EL (cell line): ENCODE measurements at regions not wholly inside any gene's neighbourhood (a gene's known extent, or its start where the extent isn't known, plus 50 kb on each side); places are given as distances from the start of the nearest gene placed in this dataset.

ENCODE experiments used
- DNase-seq: peaks from one replicate; pipeline ENCODE4 v3.0.0-alpha.2; 2016

DNA sequence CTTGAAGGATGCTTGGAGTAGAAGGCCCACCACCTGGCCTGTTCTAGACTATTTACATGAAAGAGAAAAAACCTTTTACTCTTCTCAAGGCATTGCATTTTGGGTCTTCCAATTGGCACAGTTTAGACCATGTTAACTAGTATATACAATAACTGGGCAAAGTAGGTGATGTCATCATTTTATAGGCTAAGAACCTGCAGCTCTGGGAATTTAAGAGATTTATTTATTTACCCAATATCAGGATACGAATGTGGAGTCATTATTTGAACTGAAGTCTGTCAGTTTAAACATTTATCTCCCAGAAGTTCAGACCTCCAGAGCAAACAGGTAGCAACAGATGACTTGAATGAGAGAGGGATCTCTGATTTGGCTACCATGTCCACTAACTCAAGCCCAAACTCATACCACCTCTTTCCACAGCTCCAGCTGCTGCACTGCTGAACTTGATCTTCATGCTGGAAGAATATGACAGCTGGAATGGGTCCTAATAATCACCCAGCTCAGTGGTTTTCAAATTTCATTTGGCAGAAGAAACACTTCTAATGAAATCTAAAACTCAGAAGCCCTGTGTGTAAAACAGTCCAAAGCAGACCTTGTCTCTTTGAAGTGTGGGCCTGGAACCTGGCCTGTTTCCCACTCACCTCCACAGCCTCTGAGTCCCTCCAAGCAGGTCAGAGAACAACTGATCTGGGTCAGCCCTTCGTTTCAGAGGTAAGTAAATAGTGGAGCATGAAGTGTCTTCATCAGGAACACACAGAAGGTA lies 179.2 kb downstream of the EMP1 start:
- no peak for DNase-seq

- no peak for DNase-seq
Measured at GRCh38 chr12:13374793-13375192, 178.3 kb downstream of the EMP1 start.

DNA sequence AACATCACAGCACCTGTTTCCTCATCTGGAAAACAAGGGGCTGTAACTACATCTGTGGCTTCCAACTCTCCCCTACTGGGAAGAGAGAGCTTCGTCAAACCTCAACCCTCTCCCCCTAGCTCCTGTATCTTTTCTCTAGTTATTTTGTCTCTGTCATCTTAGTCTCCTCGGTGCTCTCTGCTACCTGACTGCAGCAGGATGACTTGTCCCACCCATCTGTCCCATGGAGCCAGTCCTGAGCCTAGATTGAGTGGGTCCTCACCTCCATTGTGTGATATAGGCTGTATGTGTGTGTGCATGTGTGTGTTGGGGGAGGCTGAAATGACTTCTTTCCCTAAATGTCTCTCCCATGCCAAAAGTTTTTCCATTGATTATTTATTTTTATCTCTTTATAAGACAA lies 177.3 kb downstream of the EMP1 start:
- no peak for DNase-seq

GRCh38 chr12:13373131-13373530 lies 176.6 kb downstream of the EMP1 start:
- no peak for DNase-seq

GRCh38 chr12:13372386-13372785 lies 175.9 kb downstream of the EMP1 start:
- no peak for DNase-seq

- DNase-seq, result no peak
Measured at GRCh38 chr12:13371797-13372196, 175.3 kb downstream of the EMP1 start.

- DNase-seq, result no peak
Measured at GRCh38 chr12:13371367-13371766, 174.8 kb downstream of the EMP1 start.

DNA sequence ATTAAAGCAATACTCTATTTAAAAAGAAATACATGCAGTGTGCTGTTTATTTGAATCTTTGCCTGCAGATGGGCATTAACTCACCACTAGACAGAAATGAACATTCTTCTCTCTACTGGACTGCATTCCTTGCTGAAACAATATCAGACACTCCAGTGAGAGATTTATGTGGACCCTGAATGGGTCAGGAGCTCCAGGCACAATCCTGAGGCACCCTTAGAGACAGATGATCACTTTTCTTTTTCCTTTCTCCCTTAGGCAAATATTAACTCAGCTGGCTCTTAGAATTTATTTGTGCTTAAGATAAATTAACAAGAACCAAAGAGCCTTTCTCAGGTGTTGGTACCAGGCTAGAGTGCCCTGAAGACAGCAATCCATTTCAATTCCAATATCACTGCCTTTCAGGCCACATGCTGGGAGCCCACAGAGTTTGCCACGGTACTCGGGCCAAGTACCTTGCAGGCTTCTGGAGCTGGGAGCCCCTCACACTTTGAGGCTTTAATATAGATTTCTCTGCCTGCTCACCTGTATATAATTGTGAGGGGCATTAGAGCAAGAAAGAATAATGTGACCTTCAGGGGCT lies 173.0 kb downstream of the EMP1 start:
- no peak for DNase-seq

DNA sequence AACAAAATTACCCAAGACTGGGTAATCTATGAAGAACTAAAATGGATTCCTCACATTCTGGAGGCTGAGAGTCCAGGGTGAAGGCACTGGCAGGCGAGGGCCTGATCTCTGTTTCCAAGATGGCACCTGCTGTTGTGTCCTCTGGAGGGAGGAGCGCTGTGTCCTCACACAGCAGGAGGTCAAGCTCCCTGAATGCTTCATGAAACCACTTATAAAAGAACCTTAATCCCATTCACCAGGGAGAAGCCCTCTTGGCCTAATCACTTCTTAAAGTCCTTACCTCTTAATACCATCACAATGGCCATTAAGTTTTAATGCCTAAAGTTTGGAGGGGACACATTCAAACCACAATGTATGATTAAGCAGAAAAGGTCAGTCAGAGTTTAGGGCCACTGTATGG lies 172.4 kb downstream of the EMP1 start:
- DNase-seq, result no peak

- DNase-seq, result no peak
Measured at GRCh38 chr12:13368431-13368830, 171.9 kb downstream of the EMP1 start.

- DNase-seq, result no peak
Measured at GRCh38 chr12:13367973-13368372, 171.4 kb downstream of the EMP1 start.

DNA sequence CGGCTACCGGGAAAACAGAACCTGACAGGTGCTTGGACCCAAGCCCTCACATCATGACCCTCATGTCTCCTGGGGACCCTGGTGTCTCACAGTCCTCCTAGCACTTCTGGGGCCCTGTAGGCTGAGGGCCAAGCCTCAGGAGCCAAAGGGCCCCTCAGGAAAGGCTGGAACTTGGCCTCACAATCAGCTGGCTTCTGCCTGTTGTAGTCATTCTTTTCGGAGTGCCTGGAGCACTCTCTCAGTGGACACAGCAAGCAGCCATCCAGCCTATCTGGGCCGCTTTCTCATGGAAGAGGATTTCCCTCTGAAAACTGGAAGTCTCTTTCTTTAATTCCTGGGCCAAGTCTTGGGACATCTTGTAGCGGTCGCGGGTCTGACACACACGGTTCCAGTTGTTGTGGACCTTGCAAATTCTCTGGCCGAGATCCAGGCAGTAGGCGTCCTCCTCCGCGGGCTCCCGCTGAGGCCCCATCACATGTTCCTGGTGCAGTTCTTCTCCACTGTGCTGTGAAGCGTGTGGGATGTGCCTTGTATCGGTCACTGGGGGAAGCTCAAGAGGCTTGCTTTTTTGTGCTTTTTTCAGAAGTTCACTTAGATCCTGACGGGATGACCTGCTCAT lies 169.3 kb downstream of the EMP1 start:
- no peak for DNase-seq

- DNase-seq, result peak; percentile 58
Measured at GRCh38 chr12:13362260-13362841, 165.8 kb downstream of the EMP1 start.

GRCh38 chr12:13359636-13360035 lies 163.1 kb downstream of the EMP1 start:
- no peak for DNase-seq

DNA sequence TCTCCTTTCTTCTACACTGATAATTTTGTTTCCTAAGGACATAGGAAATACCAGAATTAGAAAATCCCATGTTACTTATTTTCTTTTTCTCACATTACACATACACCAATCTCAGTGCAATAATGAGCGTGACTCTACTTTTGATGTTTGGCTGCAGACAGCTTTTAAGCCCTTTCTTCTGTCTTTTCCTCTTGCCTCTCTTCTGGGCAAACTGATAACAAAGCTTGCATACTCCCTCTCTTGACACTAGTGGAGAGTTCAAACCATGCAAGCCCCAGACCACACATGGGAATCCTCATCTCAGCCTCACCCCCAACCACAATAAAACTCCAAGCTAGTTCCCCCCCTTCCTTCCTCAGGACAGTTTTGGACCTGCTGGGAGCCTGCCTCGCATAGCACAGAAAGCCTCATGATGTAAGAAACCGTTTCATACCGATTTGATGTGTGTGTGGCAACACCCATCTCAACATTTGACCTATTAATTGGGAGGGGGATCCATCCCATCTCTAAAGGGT lies 161.9 kb downstream of the EMP1 start:
- DNase-seq, result no peak

DNA sequence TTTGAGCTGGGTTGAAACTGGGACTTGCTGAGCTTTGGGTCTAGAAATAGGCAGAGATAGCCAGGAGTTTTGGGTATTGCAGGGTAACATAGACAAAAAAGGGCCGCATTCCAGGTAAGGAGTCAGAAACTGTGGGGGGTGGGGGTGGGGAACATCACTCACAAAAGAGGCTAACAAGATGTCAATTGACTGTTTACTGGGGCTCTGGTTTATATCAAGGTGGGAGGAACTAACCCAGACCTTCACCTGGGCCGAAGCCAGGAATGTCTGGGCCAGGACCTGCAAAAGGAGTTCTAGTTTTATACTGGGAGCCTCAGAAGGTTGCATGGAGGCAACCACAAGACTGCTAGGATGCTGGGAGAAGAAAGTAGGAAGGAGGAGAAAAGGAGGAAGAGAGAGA lies 154.4 kb downstream of the EMP1 start:
- no peak for DNase-seq

DNA sequence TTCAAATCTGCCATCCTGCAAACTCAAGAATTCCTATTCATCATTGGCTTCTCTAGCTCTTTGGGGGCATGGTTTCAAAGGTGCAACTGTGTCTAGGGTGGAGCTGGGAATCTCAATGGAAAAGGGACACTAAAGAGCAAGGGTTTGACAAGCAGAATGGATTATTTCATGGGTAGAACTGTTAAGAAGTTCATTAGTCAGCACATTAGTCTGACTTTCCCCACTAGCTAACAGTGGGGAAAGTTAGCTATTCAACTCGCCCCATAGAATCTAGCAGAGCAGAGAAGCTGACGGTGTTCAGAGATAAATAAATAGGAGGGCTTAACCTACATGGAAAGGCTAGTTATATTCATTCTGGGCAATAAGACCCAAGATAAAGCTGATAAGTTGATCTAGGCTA lies 153.9 kb downstream of the EMP1 start:
- DNase-seq, result no peak

- no peak for DNase-seq
Measured at GRCh38 chr12:13348464-13348863, 151.9 kb downstream of the EMP1 start.

- peak; percentile 77 for DNase-seq
Measured at GRCh38 chr12:13347241-13348043, 150.9 kb downstream of the EMP1 start.

DNA sequence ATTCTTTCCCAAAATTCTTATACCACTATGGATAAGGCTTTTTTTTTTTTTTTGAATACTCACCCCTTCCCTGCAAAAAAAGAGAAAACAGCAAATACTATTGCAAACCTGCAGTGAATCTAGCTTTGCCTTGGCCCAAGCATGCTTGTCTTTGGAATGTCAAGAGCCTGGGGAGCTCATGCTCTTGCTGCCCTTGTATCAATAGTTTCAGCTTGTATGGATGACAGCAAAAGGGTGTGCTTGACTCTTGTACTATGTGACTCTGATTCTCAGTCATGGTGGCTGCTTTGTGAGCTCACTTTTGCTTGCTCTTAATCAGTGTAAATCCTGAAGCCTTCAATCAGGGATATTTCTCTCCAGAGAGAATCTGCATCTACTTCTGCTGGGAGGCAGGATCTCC lies 149.2 kb downstream of the EMP1 start:
- DNase-seq, result no peak

DNA sequence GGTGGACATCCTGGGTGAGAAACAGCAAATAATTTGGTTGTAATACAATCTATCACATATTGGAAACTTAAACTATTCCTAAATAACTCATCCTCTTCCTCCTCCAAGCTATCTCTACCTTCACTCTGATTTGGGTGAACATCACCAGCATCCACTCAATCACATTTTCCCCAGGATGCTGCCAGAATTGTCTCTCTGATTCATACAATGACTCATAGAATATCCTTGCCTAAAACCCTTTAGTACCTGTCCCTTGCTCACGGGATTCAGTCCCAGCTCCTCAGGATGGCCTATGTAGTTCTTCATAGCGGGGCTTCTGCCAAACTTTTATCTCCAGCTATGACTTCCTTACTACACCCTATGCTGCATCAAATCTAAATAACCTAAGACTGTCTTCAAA lies 146.8 kb downstream of the EMP1 start:
- peak; percentile 5 for DNase-seq

GRCh38 chr12:13342971-13343370 lies 146.4 kb downstream of the EMP1 start:
- DNase-seq, result no peak

GRCh38 chr12:13340149-13340548 lies 143.6 kb downstream of the EMP1 start:
- DNase-seq, result no peak
